Tongue (tissue), 1 donor: ENCODE measurements at regions not wholly inside any gene's neighbourhood (a gene's known extent, or its start where the extent isn't known, plus 50 kb on each side); places are given as distances from the start of the nearest gene placed in this dataset.
"Not testable (repeated sequence)": the region's sequence is repeated elsewhere in the genome, so short reads cannot be mapped to it uniquely, and the experiment has no call there.

Experiments used
- DNase-seq: peaks from one replicate; pipeline ENCODE4 v3.0.0-alpha.2; 2015

GRCh38 chr3:62926494-62926893 lies 51.3 kb upstream of the CADPS start:
- DNase-seq = no peak

GRCh38 chr3:62928256-62928655 lies 53.0 kb upstream of the CADPS start:
- no peak for DNase-seq

GRCh38 chr3:62929771-62930170 lies 54.6 kb upstream of the CADPS start:
- DNase-seq = no peak

GRCh38 chr3:62935793-62936192 lies 60.6 kb upstream of the CADPS start:
- DNase-seq = no peak

- DNase-seq = no peak
These were observed 61.5 kb upstream of the CADPS start for GRCh38 chr3:62936626-62937254.

- no peak for DNase-seq
These were observed 63.4 kb upstream of the CADPS start for GRCh38 chr3:62938583-62938982.

- no peak for DNase-seq
These were observed 64.5 kb upstream of the CADPS start for GRCh38 chr3:62939707-62940106.

- DNase-seq = peak; percentile 2
These were observed 65.8 kb upstream of the CADPS start for GRCh38 chr3:62940771-62941563.

GRCh38 chr3:62942227-62942626 lies 67.0 kb upstream of the CADPS start:
- DNase-seq = no peak

- no peak for DNase-seq
These were observed 67.5 kb upstream of the CADPS start for GRCh38 chr3:62942764-62943163.

GRCh38 chr3:62948921-62949320 lies 73.7 kb upstream of the CADPS start:
- DNase-seq = no peak

- no peak for DNase-seq
These were observed 75.0 kb upstream of the CADPS start for GRCh38 chr3:62950210-62950609.

- DNase-seq = no peak
These were observed 75.9 kb upstream of the CADPS start for GRCh38 chr3:62951037-62951613.

GRCh38 chr3:62951880-62952279 lies 76.7 kb upstream of the CADPS start:
- not testable (repeated sequence) for DNase-seq

GRCh38 chr3:62954580-62954979 lies 79.4 kb upstream of the CADPS start:
- no peak for DNase-seq

GRCh38 chr3:62955126-62955525 lies 79.9 kb upstream of the CADPS start:
- no peak for DNase-seq

GRCh38 chr3:62956411-62956810 lies 81.2 kb upstream of the CADPS start:
- no peak for DNase-seq

- no peak for DNase-seq
These were observed 86.8 kb upstream of the CADPS start for GRCh38 chr3:62961874-62962556.

GRCh38 chr3:62962714-62963113 lies 87.5 kb upstream of the CADPS start:
- DNase-seq = peak; percentile 42

GRCh38 chr3:62965311-62965710 lies 90.1 kb upstream of the CADPS start:
- DNase-seq = no peak

GRCh38 chr3:62968128-62968527 lies 92.9 kb upstream of the CADPS start:
- no peak for DNase-seq

- no peak for DNase-seq
These were observed 95.4 kb upstream of the CADPS start for GRCh38 chr3:62970648-62971047.

- no peak for DNase-seq
These were observed 100.3 kb upstream of the CADPS start for GRCh38 chr3:62975566-62975965.
